ELR (cell line): ENCODE measurements at regions not wholly inside any gene's neighbourhood (a gene's known extent, or its start where the extent isn't known, plus 50 kb on each side); places are given as distances from the start of the nearest gene placed in this dataset.
"Not testable (repeated sequence)": the region's sequence is repeated elsewhere in the genome, so short reads cannot be mapped to it uniquely, and the experiment has no call there.

ENCODE experiments used
- DNase-seq: peaks from one replicate; pipeline ENCODE4 v3.0.0-alpha.2; 2015; ENCODE audit warnings: low read depth

DNA sequence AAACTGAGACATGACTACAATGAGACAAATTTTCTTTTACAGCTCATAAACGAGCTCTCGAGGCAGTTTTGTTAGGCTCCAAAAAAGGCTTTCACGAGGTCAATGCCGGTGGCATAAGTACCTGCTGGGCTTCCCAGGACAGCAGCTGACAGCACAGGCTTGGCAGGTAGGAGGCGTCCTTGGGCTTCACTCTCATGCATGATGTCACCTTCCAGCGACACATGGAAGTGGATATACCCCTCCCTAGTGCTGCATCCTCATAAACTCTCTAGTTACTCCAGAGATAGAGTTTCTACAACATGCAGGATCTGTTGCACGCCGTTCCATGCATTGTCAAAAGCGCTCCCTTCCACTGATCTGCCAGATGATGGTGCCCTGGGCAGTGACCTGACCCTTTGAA is 112.5 kb upstream of the PAXBP1 start:
- DNase-seq = no peak

- DNase-seq = peak; percentile 10
Measured at GRCh38 chr21:32886339-32886738, 114.8 kb upstream of the PAXBP1 start.

GRCh38 chr21:32887026-32887425 is 115.5 kb upstream of the PAXBP1 start:
- DNase-seq = no peak

DNA sequence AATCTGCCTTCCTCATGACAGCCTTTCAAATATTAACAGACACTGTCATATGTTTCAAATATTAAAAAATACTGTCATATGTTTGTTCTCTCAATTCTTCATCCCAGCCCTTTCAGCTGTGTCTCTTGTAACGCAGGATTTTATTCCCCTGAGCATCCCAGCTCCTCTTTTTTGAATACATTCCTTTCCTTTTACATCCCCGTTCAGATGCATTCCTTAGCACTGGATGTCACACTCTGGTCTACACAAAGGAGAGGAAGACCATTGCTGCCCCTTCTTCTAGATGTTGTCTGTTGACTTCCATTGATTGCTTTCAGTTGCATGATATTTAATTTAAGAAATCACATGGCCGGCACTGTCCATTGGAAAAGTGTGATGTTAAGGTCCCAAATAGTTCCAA is 117.4 kb upstream of the PAXBP1 start:
- no peak for DNase-seq

DNA sequence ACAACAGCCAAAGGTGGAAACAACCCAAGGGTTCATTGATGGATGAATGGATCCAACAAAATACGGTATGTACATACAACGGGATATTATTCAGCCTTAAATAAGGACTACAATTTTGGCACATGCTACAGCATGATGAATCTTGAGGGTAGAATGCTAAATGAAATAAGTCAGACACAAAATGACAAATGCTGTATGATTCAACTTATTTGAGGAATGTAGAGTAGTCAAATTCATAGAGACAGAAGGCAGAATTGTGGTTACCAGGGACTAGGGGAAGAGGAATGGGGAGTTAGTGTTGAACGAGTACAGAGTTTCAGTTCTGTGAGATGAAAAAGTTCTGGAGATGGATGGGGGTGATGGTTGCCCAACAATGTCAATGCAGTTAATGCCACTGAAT is 118.0 kb upstream of the PAXBP1 start:
- DNase-seq = peak; percentile 23

- no peak for DNase-seq
Measured at GRCh38 chr21:32894321-32894720, 122.8 kb upstream of the PAXBP1 start.

DNA sequence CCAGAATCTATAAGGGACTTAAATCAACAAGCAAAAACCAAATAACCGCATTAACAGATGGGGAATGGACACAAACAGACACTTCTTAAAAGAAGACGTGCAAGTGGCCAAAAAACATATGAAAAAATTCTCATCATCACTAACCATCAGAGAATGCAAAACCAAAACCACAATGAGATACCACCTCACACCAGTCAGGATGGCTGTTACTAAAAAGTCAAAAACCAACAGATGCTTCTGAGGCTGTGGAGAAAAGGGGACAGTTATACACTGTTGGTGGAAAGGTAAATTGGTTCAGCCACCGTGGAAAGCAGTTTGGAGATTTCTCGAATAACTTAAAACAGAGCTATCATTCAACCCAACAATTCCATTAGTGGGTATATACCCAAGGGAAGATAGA is 124.9 kb upstream of the OLIG2 start:
- DNase-seq = no peak

DNA sequence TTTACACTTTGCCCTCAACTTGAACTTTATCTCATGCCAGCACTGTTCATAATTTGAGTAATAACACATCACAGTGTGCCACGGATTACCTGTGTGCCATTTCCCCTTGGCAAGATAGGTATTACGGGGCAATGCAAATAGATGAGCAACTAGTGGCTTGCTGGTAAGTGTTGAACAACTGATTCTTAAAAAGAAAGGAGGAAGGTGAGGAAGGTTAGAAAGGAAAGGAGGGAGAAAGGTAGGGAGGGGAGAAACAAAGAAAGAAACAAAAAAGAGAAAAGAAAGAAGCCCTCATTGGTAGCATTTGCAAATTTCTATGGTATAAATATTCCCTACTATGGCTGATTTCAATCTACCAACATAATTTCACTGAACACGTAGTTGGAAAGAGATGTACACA is 118.2 kb upstream of the OLIG2 start:
- DNase-seq = no peak

DNA sequence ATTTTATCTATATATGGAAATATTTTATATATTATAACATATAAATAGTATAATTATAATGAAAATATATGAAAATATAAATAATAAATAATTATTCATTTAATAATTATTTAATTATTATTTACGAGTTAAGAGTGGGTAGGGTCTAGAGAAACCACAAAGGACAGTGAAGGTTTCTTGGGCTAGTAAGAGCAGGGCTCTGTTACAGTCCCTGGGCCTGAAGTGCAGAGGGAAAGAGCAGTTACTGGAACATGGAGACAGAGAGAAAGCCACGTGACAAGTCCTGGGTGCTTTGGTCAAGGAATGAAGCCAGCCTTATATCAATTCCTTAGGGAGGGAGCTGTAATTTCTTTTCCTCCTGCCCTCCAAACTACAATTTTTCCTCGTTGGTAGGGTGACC is 117.2 kb upstream of the OLIG2 start:
- DNase-seq = no peak

- no peak for DNase-seq
Measured at GRCh38 chr21:32909393-32909792, 116.3 kb upstream of the OLIG2 start.

- DNase-seq = no peak
Measured at GRCh38 chr21:32914424-32915039, 111.2 kb upstream of the OLIG2 start.

- no peak for DNase-seq
Measured at GRCh38 chr21:32915099-32915498, 110.6 kb upstream of the OLIG2 start.

GRCh38 chr21:32916088-32916487 is 109.6 kb upstream of the OLIG2 start:
- DNase-seq = no peak

DNA sequence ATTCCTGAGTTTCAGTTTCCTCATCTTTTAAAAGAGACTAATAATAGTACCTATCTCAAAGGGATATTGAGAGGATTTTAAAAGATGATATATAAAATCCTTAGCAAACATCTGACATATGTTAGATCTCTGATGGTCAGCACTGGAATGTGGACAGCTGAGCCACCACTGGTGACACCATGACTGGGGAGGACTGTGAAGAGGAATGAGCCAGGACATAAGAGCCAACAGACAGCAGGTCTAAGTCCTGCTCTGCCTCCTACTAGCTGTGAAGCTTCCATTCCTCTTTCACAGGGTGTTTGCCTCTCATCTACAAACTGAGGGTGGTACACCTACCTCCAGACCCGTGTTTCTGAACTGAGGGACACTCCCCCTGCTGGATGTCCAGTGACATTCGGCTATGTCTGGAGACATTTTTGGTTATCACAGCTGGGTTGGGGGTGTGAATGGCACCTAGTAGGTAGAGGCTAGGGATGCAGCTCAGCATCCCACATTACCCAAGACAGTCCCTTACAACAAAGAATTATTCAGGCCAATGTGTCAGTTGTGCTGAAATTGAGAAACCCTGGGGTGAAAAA is 109.1 kb upstream of the OLIG2 start:
- DNase-seq = peak; percentile 23

- DNase-seq = no peak
Measured at GRCh38 chr21:32917362-32918135, 108.2 kb upstream of the OLIG2 start.

- DNase-seq = no peak
Measured at GRCh38 chr21:32918478-32919120, 107.1 kb upstream of the OLIG2 start.

DNA sequence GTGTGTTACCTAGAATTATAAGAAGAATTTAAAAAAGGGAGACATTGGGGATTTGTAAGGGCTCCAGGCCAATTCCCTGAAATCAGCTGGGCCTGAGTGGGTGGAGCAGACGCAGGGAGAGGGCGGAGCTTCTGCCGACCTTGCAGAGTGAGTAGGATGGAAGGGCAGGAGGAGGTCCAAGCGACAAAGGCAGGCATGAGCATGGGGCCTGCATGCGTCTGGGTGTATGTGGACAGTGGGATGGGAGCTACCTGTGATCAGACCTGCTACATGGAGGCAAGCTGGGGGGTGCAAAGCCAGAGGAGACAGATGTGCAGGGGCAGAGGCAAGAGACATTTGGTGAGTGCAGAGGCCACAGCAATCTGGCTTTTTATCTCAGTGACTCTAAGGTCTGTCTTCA is 105.3 kb upstream of the OLIG2 start:
- no peak for DNase-seq

DNA sequence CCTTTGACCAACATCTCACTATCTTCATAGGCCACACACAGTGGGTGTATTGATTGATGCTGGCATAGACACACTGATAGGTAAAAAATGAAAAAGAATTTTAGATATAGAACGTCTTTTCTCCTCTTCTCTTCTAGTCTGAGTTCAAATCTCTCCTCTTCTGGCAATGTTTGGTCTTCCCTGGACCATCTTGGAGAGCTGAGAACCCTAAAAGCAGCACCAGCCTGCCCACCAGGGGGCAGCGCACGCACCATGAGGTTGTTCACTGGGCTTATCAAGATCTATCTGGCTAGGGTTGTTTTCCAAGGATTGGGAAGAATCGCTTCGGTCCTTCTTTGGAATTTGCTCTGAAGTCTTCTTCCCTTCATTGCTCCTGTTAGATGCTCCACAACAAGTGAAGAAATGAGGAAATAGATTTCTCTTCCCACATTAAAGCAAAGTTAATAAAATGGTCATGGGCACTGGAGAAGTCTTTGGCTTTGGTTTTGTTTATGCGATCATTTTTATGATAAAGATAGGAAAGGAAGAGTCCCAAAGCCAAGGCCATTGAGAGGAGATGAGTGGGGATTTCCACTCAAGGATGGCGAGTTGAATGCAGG is 104.0 kb upstream of the OLIG2 start:
- peak; percentile 28 for DNase-seq

GRCh38 chr21:32925098-32925497 is 100.6 kb upstream of the OLIG2 start:
- no peak for DNase-seq

GRCh38 chr21:32929633-32930038 is 96.1 kb upstream of the OLIG2 start:
- DNase-seq = no peak

GRCh38 chr21:32930673-32931072 is 95.1 kb upstream of the OLIG2 start:
- no peak for DNase-seq

GRCh38 chr21:32934068-32934467 is 91.7 kb upstream of the OLIG2 start:
- DNase-seq = not testable (repeated sequence)

- no peak for DNase-seq
Measured at GRCh38 chr21:32934829-32935228, 90.9 kb upstream of the OLIG2 start.
